Lower leg skin (tissue), 4 donors: ENCODE measurements at regions not wholly inside any gene's neighbourhood (a gene's known extent, or its start where the extent isn't known, plus 50 kb on each side); places are given as distances from the start of the nearest gene placed in this dataset.

ENCODE experiments used
- DNase-seq, 2 donors: peaks; one replicate each; pipeline ENCODE4 v3.0.0-alpha.2; 2019; ENCODE audit warnings: low spot score in 2 of 2
- H3K4me3 ChIP-seq: fragments of 200-600 bp; sonication (generic); 2 replicates; pipeline ENCODE4 v1.5.1; 2017; ENCODE audit warnings: mild to moderate bottlenecking, low read depth; ENCODE audit not compliant: poor library complexity, severe bottlenecking
- CTCF ChIP-seq, 3 donors: fragments of 450-650 bp; IDR thresholded peaks; one replicate each; pipeline ENCODE4 v1.5.1; 2016; ENCODE audit warnings: antibody characterized with exemption in 3 of 3, mild to moderate bottlenecking in 3 of 3, moderate library complexity in 2 of 3
- POLR2A ChIP-seq, 2 donors: fragments of 450-650 bp; IDR thresholded peaks; one replicate each; pipeline ENCODE4 v1.6.1; 2016 to 2017; ENCODE audit warnings: antibody characterized with exemption in 2 of 2, mild to moderate bottlenecking in 1 of 2, moderate library complexity in 1 of 2
- WGBS, 2 donors: methylation state at CpG; one replicate each; pipeline ENCODE4 v1.1.5; 2018; 5-methylcytosine and 5-hydroxymethylcytosine counted together
- intact Hi-C: fragments of 100-400 bp; cut with DNase I; formaldehyde crosslinking; loops from one replicate; pipeline ENCODE4 v1.15.0; 2023; ENCODE audit warnings: low total_unique reads

- 88 to 92% methylated on average over 2 of the region's 2 CpGs for WGBS, 2 donors
- TF ChIP-seq CTCF (IDR thresholded peaks at IDR 0.05), result no peak
- TF ChIP-seq POLR2A (IDR thresholded peaks at IDR 0.05), result no peak
Observed at GRCh38 chr3:66574091-66574490, 73.3 kb upstream of the LRIG1 start.

GRCh38 chr3:66577426-66578203 lies 76.8 kb upstream of the LRIG1 start:
- no peak for TF ChIP-seq POLR2A (IDR thresholded peaks at IDR 0.05)
- no peak for TF ChIP-seq CTCF (IDR thresholded peaks at IDR 0.05)
- no peak for DNase-seq
- intact Hi-C loops, result no loop called here
- no peak overlapping the region for H3K4me3 ChIP-seq
- 54 to 57% methylated on average over 7 of the region's 7 CpGs for WGBS, 2 donors

More at GRCh38 chr3:66574091-66574490, 73.3 kb upstream of the LRIG1 start:
- intact Hi-C loops, result no loop called here
- DNase-seq, result no peak
- H3K4me3 ChIP-seq, result no peak overlapping the region

- intact Hi-C loops, result no loop called here
- TF ChIP-seq CTCF (IDR thresholded peaks at IDR 0.05) (no peak), POLR2A (IDR thresholded peaks at IDR 0.05) (no peak)
Observed at GRCh38 chr3:66581256-66581655, 80.4 kb upstream of the LRIG1 start.

GRCh38 chr3:66582721-66583423 lies 82.0 kb upstream of the LRIG1 start:
- peak in 1 of 2 donors; percentile 38 for DNase-seq
- no peak overlapping the region for H3K4me3 ChIP-seq
- 70 to 78% methylated on average over 24 of the region's 24 CpGs for WGBS, 2 donors
- TF ChIP-seq CTCF (IDR thresholded peaks at IDR 0.05), result no peak
- no peak for TF ChIP-seq POLR2A (IDR thresholded peaks at IDR 0.05)
- intact Hi-C loops, result no loop called here

More at GRCh38 chr3:66581256-66581655, 80.4 kb upstream of the LRIG1 start:
- no peak overlapping the region for H3K4me3 ChIP-seq
- WGBS, 2 donors, result 56 to 72% methylated on average over 6 of the region's 6 CpGs
- DNase-seq, result no peak

- H3K4me3 ChIP-seq, result no peak overlapping the region
- 73 to 79% methylated on average over 4 of the region's 4 CpGs for WGBS, 2 donors
- intact Hi-C loops, result no loop called here
- TF ChIP-seq POLR2A (IDR thresholded peaks at IDR 0.05), result no peak
- no peak for TF ChIP-seq CTCF (IDR thresholded peaks at IDR 0.05)
- DNase-seq, result no peak
Observed at GRCh38 chr3:66583424-66584040, 82.7 kb upstream of the LRIG1 start.
